ENCODE measurements at regions not wholly inside any gene's neighbourhood (a gene's known extent, or its start where the extent isn't known, plus 50 kb on each side); places are given as distances from the start of the nearest gene placed in this dataset.

- TF ChIP-seq CTCF (conservative IDR thresholded peaks at IDR 0.05) (no peak), EZH2 (IDR thresholded peaks at IDR 0.05; ENCODE audit: low read depth) (no peak)
Measured at GRCh38 chr16:11412965-11413887, 68.0 kb downstream of the RMI2 start.

Measured in PC-9 (cell line).